H1 (cell line): ENCODE measurements at regions not wholly inside any gene's neighbourhood (a gene's known extent, or its start where the extent isn't known, plus 50 kb on each side); places are given as distances from the start of the nearest gene placed in this dataset.

Source experiments
- EP300 ChIP-seq, 2 experiments: IDR thresholded peaks; 1 replicate in 1 of 2; 2 replicates in 1 of 2; pipeline ENCODE4 v1.6.1; 2011 to 2012; ENCODE audit warnings: low read depth in 2 of 2, low read length in 2 of 2, mild to moderate bottlenecking in 2 of 2, borderline replicate concordance in 1 of 2, inconsistent platforms in 1 of 2, moderate library complexity in 1 of 2
- HDAC2 ChIP-seq, 2 experiments: fragments of 300-600 bp in 1 of 2; sonication (generic) in 1 of 2; IDR thresholded peaks; 2 replicates each; pipeline ENCODE4 v1.6.1; 2011 to 2012; ENCODE audit warnings: low read depth in 2 of 2, low read length in 2 of 2, mild to moderate bottlenecking in 2 of 2, moderate library complexity in 2 of 2, borderline replicate concordance in 1 of 2, inconsistent platforms in 1 of 2

- TF ChIP-seq HDAC2 (IDR thresholded peaks at IDR 0.05; ENCODE audit: borderline replicate concordance in 1 of 2, low read depth in 2 of 2, low read length in 2 of 2) = no peak
- no peak for TF ChIP-seq EP300 (IDR thresholded peaks at IDR 0.05; ENCODE audit: borderline replicate concordance in 1 of 2, low read depth in 2 of 2, low read length in 2 of 2)
Measured at GRCh38 chr1:188551176-188551575, 1722.4 kb downstream of the PLA2G4A start (continued).
